ENCODE measurements at regions not wholly inside any gene's neighbourhood (a gene's known extent, or its start where the extent isn't known, plus 50 kb on each side); places are given as distances from the start of the nearest gene placed in this dataset.
"Not testable (repeated sequence)": the region's sequence is repeated elsewhere in the genome, so short reads cannot be mapped to it uniquely, and the experiment has no call there.

DNA sequence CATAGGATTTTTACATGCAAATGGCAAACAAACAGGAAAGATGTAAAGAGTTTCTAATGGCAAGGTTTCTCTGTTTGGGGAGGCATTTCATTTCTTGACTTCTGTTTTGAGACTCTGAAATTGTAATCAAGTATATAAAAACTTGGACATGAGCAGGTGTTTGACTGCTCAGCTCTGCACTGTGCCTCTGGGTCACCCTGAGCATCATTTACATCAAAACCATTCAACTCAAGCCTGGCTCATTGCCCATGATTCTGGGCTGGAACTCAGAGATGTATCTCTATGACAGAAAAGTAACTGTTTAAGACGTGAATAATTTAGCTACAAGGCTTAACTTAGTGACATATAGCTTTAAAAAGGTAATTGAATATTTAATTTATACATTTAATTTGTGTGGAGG is 1402.4 kb upstream of the NUDT12 start:
- DNase-seq = no peak

DNA sequence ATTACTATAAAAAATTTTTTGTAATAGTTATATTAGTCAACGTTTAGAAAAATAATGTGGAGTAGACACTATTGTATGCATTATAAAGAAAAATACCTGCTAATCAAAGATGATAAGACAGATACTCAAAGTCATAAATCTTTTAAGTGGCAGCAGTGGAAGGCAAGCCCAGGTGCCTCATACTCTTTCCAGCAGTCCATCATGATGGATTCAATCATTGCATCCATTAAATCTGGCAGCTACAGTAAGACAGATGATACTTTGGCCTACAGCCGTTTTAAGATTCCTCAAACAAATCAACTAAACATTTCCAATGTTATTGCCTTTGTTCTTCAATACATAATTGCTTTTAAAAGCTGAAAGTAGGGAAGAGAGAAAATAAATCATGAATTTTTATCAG is 1392.9 kb upstream of the NUDT12 start:
- no peak for DNase-seq

DNA sequence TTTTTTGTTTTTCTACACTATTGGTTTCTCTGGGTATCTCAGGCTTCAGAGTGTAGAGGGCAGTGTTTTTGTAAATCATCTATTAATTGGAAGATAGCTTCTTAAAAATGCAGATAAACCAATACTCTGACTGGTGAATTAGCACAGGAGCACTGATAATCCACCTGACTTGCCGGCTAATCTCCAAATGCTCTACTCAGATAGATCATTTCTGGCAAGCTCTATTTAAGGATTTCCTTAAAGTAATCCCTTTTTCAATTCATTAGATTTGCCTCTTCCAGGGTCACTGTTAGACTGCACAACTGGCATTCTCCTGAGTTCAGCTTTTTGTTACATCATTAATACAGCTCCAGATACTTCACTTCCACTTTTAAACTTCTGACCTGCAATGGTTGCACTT is 1390.3 kb upstream of the NUDT12 start:
- no peak for DNase-seq

DNA sequence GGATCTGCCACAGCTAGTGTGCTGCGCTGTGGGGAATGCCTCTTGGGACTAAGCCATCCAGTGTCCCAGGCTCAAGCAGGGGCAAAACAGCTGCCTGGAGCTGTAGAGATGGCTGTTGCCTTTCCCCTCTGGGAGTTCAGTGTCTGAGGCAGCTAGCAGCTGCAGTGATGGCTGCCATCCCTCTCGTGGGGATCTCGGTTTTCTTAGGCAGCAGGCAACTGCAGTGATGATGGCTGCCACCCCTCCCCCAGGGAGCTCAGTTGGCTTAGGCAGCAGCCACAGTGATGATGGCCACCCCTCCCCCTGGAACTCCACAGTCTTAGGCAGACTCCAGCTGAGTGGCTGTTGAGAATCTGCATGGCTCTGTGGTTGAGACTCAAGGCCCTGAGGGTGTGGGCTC is 1389.2 kb upstream of the NUDT12 start:
- no peak for DNase-seq

DNA sequence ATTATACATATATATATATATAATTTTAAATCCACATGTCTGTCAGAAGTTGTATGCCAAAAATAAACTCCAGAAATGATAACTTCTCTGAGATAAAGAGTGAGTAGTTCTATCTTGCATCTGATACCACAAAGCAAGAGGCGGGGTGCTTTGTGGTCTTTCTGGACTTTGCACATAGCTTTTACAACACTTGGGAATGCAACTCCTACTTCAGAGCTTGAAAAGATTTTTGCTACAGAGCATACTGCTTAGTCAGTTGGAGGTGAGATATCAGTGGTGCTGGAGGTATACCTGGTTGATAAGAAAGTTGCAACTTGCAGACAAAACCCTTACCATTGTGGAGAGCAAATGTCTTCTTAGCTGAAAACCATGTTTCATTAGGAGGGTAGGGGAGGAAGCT is 1384.5 kb upstream of the NUDT12 start:
- no peak for DNase-seq

DNA sequence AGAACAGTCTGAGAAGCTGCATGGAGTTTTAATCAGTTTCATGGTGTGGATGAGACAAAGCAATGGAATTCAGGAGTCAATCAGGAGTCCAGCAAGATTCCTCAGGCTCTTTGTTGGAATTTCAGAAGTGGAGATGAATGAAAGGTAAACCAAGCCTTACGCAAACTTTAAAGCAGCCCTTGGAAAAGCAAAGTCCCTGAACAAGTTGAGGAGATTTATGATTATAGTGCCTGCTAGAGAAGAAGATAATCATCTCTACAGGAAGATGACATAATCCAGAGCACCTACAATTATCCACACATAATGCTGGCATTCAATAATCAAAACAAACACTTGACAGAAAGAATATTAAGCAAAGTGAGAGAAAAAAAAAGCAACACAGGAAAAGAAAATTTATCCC is 1380.1 kb upstream of the NUDT12 start:
- no peak for DNase-seq

DNA sequence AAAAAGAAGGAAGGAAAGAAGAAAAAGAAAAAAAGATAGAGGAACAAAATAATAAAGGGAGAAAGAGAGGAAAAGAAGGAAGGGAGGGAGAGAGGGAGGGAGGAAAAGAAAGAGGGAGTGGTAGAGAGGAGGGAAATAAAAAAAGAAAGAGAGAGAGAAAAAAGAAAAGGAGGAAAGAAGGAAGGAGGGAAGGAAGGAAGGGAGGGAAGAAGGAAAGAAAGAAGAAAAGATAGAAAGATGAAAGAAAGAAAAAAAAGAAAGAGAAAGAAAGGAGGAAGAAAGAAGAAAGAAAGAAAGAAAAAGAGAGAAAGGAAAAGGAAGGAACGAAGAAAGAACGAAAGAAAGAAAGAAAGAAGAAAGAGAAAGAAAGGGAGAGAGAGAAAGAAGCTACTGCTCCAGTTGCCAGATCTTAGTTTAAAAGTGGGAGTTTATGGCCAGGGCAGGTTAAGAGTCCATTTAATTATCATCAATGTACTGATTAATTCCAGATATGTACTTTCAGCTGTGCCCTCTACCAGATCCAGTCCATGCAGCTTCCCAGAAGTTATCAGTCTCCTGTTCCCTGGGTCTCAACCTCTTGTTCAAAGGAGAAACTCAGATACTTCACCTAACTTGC is 1378.5 kb upstream of the NUDT12 start:
- DNase-seq = no peak

DNA sequence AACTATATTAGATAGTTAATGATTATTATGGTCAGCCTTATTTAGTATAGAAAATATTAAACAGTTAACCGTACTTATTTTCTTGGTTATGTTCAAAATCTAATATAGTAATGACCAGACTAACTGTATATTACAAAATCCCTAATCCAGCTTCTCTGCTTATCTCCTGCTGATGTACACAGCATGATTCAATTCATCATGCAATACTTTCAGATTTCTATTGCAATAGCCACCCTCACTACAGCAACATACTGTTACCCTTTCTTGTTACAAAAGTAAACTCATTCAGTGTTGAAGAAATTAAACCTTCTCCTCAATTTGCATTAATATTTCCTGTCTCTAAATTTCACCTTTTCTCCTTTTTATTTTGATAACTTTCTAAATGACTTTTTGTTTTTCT is 1375.0 kb upstream of the NUDT12 start:
- no peak for DNase-seq

DNA sequence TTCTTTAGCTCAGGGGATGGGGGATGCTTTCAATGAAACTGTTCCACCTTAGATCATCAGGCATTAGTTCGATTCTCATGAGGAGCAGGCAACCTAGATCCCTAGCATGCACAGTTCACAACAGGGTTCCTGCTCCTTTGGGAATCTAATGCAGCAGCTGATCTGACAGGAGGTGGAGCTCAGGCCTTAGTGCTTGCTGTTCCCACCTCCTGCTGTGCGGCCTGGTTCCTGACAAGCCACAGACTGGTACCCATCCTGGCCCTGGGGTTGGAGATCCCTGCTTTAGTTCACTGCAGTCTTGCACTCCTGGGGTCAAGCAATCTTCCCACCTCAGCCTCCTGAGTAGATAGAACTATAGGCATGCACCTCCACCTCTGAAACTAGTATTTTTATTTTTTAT is 1369.8 kb upstream of the NUDT12 start:
- no peak for DNase-seq

DNA sequence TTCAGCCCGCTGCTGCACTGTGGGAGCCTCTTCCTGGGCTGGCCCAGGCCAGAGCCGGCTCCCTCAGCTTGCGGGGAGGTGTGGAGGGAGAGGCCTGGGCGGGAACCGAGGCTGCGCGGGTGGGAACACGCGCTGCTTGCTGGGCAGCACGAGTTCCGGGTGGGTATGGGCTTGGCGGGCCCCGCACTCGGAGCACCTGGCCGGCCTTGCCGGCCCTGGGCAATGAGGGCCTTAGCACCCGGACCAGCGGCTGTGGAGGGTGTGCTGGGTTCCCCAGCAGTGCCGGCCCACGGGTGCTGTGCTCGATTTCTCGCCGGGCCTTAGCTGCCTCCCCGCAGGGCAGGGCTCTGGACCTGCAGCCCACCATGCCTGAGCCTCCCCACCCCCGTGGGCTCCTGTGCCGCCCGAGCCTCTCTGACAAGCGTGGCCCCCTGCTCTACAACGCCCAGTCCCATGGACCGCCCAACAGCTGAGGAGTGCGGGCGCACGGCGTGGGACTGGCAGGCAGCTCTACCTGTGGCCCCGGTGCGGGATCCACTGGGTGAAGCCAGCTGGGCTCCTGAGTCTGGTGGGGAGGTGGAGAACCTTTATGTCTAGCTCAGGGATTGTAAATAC is 1366.4 kb upstream of the NUDT12 start:
- DNase-seq = no peak

DNA sequence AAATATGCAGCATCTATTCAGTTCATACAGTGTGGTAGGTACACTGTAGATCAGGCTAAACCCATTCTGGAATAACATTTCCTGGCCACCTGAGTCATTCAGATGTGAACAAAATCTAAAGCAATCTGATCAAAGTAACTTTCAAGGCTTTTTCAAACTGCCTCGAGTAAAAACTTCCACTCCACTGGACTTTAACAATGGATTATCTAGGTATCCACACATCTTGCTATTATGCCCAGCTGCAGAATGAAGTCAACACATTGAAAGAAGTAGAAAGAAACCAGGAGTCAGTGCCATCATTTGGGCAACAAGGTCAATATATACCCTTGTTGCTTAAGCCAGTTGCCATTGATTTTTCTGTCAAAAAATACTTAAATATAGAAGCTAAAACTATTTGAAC is 1352.6 kb upstream of the NUDT12 start:
- no peak for DNase-seq

DNA sequence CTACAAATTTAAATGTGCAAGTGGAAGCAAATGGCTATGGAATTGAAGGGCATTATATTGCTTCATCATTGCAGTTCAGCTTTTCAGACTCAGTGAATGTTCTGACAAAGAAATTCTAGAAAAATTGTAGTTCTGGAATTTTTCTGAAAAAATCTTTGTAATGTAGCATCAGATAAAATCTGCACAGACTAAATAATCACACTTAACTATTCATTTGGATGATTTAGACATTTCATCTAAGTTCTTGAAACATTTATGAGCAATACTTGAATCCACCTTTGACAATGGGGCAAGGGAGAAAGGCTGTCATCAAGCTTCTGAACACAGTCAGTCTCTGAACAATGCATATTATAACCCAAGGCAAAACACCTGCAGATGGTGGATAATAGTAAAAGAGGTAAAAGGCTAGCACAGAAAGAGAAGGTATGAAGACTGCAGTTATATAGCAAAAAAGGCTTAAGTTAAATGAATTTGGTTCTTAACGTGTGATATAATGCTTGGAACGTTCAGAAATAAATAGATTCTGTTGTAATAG is 1352.0 kb upstream of the NUDT12 start:
- DNase-seq = no peak

DNA sequence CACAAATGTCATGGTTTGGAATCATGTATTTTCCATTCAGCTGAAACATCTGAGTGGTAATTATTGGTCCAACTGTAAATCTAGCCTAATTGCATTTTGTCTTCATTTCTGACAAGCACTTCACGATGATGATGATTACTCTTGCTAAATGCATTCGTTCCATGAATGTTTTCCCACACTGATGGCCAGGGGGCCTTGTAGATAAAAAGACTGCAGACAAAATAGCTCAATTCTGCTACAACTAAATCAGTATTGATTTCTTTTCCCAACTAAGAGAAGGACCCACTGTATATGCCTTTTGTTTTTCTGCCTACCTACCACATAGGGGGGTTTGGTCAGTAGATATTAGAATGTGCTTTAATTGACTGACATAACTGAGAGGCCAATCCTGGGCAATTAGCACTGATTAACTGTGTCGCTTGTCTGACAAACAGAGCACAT is 1351.3 kb upstream of the NUDT12 start:
- DNase-seq = no peak

DNA sequence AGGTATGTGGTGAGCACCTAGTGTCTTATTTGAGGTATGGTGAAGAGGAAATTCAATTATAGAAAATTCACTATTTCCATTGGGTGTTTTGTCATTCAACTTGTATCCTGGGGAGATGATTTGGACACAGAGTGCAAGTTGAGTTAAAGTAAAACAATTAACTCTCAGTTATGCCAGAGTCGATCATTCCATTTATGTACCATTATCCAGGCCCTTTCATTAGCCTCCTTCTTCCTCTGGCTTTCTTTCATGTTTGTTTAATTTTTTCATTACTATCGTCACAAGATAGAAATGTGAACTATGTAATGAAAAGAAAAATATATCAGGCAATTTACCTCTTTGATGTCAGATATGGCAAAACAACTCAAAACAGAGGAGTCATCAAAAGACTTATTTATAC is 1347.2 kb upstream of the NUDT12 start:
- no peak for DNase-seq

DNA sequence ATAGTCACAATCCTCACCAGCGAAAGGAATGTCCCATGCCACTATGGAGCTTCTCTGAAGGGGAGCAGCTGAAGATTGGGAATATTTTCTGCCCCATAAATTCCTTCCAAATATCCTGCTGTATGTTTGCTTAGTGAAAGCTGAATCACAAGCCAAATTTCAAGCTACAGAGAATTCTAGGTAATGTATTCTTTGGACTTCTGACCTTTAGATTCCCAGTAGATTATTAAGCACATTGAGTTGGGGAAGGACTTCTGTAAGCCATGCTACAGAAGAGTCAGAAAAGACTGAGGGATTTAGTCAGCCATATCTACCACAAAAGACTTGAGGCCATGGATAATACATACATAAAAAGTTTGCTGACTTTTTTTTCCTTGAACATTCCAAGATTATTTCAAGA is 1342.0 kb upstream of the NUDT12 start:
- no peak for DNase-seq

DNA sequence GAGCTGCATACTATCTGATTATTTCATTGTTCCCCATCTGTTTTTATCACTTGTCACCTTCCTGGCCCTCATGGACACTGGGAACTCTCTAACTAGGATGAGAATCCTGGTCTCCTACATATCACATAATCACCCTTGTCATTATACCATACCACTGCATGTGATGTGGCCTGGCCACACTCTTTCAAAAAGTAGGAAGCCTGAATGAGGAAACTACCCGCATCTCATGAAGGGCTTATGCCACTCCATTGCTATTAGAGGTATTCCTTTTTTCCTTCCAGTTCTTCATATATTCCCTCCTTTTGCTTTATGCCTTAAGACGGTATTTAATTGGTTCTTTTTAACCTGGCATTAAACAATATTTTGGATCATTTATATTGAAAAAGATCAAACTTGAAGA is 1341.4 kb upstream of the NUDT12 start:
- no peak for DNase-seq

DNA sequence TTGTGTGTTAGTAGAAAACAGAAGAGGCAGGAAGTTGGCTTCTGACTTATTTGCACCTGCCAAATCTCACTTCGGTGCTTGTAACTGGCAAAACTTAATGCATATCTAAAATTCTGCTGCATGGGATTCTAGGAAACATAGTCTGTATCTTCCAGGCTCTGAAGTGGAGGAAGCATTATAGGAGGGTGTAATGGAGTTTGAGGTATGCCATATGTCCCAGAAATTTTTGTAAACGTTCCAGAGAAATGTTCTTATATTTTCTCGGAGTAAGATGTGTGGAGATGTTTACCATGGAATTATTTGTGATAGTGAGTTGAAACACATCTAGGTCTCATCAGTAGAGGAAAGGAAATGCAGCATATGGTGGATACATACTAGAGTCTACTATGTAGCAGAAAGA is 1329.0 kb upstream of the NUDT12 start:
- DNase-seq = no peak

DNA sequence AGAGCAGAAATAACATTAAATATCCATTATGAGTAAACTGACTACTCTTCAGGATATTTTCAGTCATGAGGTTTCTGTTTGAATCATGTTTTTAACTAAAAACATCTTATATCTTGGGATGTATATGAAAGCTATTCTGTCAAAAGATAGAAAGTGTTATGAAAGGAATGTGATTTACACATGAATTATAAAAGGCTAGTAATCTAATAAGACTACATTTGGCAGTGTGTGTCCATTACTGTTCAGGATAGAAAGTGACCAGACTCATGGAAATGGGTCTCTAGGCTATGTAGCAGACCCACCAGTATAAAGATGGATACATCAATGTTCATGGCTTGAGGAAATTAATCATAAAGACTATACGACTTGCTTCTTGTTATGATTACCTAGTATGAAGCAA is 1328.2 kb upstream of the NUDT12 start:
- DNase-seq = no peak

DNA sequence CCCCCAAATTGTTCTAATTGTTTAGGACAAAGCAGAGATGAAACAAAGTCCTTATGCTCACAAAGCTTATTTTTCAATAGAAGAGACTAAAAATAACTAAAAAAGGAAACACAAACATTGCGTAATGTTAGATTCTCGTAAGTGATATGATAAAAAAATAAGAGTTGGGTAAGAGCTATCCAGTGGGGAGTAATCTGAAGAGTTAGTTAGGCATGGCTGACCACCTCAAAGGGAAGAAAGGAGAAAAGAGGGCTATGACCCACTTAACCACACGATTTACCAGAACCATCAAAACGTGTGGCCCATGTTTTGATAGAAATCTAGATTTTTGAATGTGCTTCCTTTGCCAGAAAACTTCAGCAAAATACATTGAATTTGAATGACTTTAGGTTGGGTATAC is 1296.8 kb upstream of the NUDT12 start:
- DNase-seq = no peak

DNA sequence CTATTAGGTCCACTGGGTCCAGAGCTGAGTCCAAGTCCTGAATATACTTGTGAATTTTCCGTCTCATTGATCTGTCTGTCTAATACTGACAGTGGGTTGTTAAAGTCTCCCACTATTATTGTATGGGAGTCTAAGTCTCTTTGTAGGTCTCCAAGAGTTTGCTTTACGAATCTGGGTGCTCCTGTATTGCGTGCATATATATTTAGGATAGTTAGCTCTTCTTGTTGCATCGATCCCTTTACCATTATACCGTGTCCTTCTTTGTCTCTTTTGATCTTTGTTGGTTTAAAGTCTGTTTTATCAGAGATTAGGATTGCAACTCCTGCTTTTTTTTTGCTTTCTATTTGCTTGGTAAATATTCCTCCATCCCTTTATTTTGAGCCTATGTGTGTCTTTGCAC is 1289.5 kb upstream of the NUDT12 start:
- not testable (repeated sequence) for DNase-seq

DNA sequence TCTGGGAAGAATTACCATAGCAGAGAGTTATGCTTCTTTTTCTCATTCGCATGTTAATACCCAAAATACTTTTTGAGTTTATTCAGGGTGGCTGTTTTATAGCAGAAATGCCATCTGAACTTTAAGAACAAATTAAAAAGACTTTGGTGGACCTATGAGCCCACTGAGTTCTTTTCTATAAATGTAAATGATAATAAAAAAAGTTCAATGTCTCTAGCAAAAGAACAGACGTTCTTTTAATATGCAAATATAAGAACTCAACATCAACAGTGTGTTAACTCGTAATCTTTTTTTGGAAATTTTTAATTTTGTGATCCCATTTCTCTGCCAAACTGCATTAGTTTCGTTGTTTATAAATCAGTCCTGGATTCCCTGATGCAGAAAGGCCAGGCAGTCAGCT is 1283.0 kb upstream of the NUDT12 start:
- DNase-seq = no peak

DNA sequence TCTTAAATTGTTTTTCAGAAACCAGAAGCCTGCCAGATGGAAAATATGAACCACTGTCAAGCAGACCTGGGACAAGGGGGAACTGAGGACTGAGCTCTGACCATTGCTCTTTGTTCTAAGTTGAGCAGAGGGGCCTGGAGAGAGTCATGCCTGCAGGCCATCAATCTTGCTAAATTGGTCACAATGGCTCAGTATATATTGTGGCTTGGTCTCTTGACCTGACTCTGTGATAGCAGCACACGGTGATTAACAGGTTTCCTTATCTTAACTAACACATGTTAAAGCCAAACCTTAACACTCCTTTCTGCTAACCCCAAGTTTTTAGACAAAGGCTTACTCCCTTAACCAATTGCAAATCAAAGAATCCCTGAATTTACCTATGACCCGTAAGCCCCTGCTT is 1281.2 kb upstream of the NUDT12 start:
- DNase-seq = no peak

DNA sequence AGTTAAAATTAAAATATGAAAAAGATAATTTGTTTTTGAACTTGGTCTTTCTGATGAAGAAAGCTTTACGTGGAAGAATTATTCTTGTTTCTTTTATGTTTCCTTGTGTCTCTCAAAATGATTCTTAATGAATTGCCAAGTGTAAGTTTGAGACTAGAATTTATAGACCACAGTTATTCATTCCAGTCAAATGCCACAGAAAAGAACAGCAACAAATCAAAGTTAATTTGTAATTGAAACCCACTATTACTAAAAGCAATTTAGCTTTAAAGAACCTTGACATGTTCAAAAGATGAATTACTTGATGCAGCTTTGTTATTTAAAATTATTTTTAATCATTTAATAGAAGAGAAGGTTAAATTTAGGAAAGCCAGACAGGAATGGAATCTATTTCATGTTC is 1277.7 kb upstream of the NUDT12 start:
- no peak for DNase-seq

DNA sequence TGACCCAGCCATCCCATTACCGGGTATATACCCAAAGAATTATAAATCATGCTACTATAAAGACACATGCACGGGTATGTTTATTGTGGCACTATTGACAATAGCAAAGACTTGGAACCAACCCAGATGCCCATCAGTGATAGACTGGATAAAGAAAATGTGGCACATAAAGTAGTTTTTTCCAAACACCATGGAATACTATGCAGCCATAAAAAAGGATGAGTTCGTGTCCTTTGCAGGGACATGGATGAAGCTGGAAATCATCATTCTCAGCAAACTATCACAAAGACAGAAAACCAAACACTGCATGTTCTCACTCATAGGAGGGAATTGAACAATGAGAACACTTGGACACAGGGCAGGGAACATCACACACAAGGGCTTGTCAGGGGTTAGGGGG is 1268.9 kb upstream of the NUDT12 start:
- DNase-seq = not testable (repeated sequence)

DNA sequence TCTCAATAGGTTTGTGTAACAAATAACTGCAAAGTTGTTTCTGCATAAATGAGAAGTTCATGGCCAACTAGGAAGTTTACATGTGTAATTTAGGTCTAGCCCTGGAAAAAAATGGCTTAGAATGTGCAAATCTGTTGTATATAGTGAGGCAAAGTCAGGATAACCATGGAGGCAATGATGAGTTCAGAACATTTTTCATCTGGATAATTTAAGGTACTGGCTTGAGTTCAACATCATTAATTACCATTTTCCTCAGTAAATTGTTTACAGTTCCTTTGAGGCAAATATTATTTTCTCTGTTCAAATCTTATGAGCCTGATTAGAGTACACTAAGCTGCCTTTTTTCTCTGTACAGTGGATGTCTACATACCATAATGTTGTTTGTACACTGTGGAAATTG is 1259.0 kb upstream of the NUDT12 start:
- DNase-seq = no peak

All from right kidney (tissue), 1 donor.